ENCODE measurements at regions not wholly inside any gene's neighbourhood (a gene's known extent, or its start where the extent isn't known, plus 50 kb on each side); places are given as distances from the start of the nearest gene placed in this dataset.

GRCh38 chr4:14880805-14881204 lies 121.5 kb upstream of the CPEB2 start:
- TF ChIP-seq POLR2AphosphoS5 (IDR thresholded peaks at IDR 0.05) (no peak), POLR2A (IDR thresholded peaks at IDR 0.05) (no peak), EP300 (IDR thresholded peaks at IDR 0.05) (no peak)
- TF ChIP-seq, protein P1, sequence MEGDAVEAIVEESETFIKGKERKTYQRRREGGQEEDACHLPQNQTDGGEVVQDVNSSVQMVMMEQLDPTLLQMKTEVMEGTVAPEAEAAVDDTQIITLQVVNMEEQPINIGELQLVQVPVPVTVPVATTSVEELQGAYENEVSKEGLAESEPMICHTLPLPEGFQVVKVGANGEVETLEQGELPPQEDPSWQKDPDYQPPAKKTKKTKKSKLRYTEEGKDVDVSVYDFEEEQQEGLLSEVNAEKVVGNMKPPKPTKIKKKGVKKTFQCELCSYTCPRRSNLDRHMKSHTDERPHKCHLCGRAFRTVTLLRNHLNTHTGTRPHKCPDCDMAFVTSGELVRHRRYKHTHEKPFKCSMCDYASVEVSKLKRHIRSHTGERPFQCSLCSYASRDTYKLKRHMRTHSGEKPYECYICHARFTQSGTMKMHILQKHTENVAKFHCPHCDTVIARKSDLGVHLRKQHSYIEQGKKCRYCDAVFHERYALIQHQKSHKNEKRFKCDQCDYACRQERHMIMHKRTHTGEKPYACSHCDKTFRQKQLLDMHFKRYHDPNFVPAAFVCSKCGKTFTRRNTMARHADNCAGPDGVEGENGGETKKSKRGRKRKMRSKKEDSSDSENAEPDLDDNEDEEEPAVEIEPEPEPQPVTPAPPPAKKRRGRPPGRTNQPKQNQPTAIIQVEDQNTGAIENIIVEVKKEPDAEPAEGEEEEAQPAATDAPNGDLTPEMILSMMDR (IDR thresholded peaks at IDR 0.05) = no peak
- Histone ChIP-seq H3K9me3 (no peaks in the 10 kb centered on the region), H3K27me3 (no peaks in the 10 kb centered on the region), H3K36me3 (no peaks in the 10 kb centered on the region), H3K4me3 (no peak overlapping the region), H3K4me1 (peaks cover 32% of the 10 kb centered on the region), H3K27ac (peak overlapping the region; percentile 42)
- WGBS = 84% methylated on average over 2 of the region's 2 CpGs
- DNase-seq (ENCODE audit: low spot score in 2 of 2) = no peak

DNA sequence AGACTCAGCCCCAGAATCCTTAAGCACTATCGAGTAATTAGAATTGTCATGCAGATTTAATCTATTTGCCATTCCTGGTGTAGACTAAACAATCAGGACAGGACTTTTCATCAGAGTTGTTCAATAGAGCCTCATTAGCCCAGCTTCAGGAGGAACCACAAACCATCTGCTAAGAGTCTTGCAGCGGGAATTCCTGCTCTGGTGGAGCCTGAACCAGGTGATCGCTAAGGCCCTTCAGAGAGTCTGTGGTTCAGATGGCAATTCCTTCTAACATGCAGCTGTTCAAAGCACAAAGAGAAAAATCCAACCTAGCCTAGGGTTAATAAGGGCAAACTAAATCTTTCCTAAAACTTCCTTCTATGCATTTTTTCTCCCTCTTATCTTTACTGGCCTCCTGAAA lies 119.1 kb upstream of the CPEB2 start:
- Histone ChIP-seq H3K9me3 (no peaks in the 10 kb centered on the region), H3K4me1 (peaks cover 21% of the 10 kb centered on the region), H3K4me3 (no peak overlapping the region), H3K36me3 (no peaks in the 10 kb centered on the region), H3K27ac (no peak overlapping the region), H3K27me3 (no peaks in the 10 kb centered on the region)
- TF ChIP-seq, protein P1 (IDR thresholded peaks at IDR 0.05) = no peak
- TF ChIP-seq POLR2A (IDR thresholded peaks at IDR 0.05) (no peak), POLR2AphosphoS5 (IDR thresholded peaks at IDR 0.05) (no peak), EP300 (IDR thresholded peaks at IDR 0.05) (no peak)
- no peak for DNase-seq (ENCODE audit: low spot score in 2 of 2)
- 86% methylated on average over 3 of the region's 3 CpGs for WGBS

DNA sequence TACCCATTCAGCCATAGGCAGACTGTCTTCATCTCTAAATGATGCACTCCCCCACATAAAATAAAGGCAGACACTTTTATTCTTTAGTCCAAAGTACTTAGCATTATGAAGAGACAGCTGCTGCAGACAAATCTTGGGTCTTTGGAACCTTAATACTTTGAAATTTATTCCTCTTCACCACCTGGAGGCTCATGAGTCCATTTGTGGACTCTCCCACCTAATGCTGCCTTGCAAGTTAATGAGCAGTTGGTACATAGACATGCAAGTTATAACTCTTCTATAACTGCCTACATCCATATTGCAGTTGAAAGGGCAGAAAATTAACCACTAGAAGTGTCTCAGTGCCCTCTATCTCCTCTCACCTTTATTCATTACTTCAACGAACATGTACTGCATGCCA lies 118.6 kb upstream of the CPEB2 start:
- Histone ChIP-seq H3K9me3 (no peaks in the 10 kb centered on the region), H3K27me3 (no peaks in the 10 kb centered on the region), H3K4me3 (no peak overlapping the region), H3K27ac (no peak overlapping the region), H3K36me3 (no peaks in the 10 kb centered on the region), H3K4me1 (peaks cover 21% of the 10 kb centered on the region)
- TF ChIP-seq, protein P1 (IDR thresholded peaks at IDR 0.05) = no peak
- TF ChIP-seq EP300 (IDR thresholded peaks at IDR 0.05) = no peak
- no peak for TF ChIP-seq POLR2AphosphoS5 (IDR thresholded peaks at IDR 0.05)
- TF ChIP-seq POLR2A (IDR thresholded peaks at IDR 0.05) = no peak
- 66% methylated on average over 1 of the region's 1 CpG for WGBS
- no peak for DNase-seq (ENCODE audit: low spot score in 2 of 2)

DNA sequence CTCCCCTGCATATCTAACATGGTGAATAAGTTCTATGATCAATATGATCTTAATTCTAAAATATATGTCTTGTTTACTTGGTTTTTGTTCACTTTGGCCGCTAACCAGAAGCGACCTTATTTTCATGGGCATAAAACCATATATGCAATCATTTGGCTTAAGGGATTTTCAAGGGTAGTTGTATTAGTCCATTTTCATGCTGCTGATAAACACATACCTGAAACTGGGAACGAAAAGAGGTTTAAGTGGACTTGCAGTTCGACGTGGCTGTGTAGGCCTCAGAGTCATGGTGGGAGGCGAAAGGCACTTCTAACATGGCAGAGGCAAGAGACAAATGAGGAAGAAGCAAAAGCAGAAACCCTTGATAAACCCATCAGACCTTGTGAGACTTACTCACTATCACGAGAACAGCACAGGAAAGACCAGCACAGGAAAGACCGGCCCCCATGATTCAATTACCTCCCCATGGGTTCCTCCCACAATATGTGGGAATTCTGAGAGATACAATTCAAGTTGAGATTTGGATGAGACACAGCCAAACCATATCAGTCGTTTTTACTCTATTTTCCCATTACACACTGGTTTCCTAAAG lies 114.3 kb upstream of the CPEB2 start:
- H3K4me3 ChIP-seq = no peak overlapping the region
- TF ChIP-seq, protein P1 (IDR thresholded peaks at IDR 0.05) = no peak
- no peak for TF ChIP-seq EP300 (IDR thresholded peaks at IDR 0.05)
- TF ChIP-seq POLR2AphosphoS5 (IDR thresholded peaks at IDR 0.05) = no peak
- no peak for TF ChIP-seq POLR2A (IDR thresholded peaks at IDR 0.05)
- 85% methylated on average over 9 of the region's 9 CpGs for WGBS

DNA sequence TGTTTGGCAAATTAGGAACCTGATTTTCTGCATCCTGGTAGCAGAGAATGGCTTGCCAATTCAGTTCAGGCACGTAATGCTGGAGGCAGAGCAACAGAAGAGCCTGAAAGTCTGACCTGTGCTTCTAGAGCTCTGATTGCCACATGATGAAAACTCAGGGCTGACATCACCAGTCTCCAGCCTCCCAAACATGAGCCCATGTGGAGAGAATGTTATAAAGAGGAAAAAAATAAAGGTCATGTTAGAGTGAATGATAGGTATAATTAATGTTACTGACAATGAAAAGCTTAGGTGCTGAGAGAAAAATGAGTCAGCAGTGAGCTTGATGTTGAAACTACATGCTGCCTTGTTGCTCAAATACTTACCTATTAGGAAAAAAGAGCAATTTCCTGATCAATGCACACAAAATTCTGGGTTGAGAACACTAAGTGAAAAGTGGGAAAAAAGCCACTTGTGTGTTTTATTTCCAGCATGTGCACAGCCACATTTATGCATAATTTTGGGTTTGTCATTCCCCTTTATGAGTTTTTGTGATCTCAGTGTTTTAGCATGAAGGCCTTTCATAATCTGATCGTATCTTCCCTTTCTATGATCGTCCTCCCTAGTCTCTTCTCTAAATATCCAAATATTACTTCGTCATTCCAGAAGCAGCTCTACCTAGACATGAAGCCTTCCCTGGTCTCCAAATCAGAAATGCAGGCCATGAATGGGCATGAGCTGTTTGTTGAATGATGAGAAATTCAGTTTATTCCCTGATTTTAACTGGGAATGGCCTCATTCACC lies 113.3 kb upstream of the CPEB2 start:
- Histone ChIP-seq H3K9me3 (no peaks in the 10 kb centered on the region), H3K27ac (peak overlapping the region; percentile 85), H3K4me3 (no peak overlapping the region), H3K36me3 (no peaks in the 10 kb centered on the region), H3K4me1 (peaks cover 15% of the 10 kb centered on the region), H3K27me3 (no peaks in the 10 kb centered on the region)
- WGBS = 35% methylated on average over 4 of the region's 4 CpGs
- DNase-seq (ENCODE audit: low spot score in 2 of 2) = no peak
- no peak for TF ChIP-seq POLR2AphosphoS5 (IDR thresholded peaks at IDR 0.05)
- TF ChIP-seq EP300 (IDR thresholded peaks at IDR 0.05) = no peak
- TF ChIP-seq, protein P1 (IDR thresholded peaks at IDR 0.05) = no peak
- TF ChIP-seq POLR2A (IDR thresholded peaks at IDR 0.05) = no peak

More for the DNA sequence above, 114.3 kb upstream of the CPEB2 start:
- peaks cover 15% of the 10 kb centered on the region for H3K4me1 ChIP-seq
- H3K9me3 ChIP-seq = no peaks in the 10 kb centered on the region
- H3K36me3 ChIP-seq = no peaks in the 10 kb centered on the region
- H3K27ac ChIP-seq = peak overlapping the region; percentile 85
- no peaks in the 10 kb centered on the region for H3K27me3 ChIP-seq
- DNase-seq (ENCODE audit: low spot score in 2 of 2) = no peak
